ENCODE measurements at regions not wholly inside any gene's neighbourhood (a gene's known extent, or its start where the extent isn't known, plus 50 kb on each side); places are given as distances from the start of the nearest gene placed in this dataset.

DNA sequence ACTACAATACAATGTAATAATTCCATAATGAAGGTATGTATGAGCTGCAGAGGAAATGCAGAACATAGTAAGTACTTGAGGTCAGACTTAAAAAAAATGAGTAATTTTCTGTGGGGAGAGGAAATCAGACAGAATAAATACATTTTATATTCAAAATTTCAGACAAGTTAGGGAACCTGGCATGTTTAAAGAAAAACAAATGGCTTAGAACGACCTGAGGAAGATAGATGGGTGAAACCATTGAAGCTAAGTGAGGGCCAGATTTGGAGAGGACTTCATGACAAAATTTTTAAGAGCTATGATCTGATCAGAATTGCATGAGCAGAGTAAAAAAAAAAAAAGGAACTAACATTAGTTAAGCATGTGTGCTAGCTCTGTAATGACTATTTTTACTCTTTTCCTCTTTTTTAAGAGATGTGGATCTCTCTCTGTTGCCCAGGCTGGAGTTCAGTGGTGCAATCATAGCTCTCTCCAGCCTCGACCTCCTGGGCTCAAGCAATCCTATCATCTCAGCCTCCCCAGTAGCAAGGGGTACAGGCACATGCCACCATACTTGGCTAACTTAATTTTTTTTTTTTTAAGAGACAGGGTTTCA lies 157.6 kb upstream of the PDE3A start:
- Histone ChIP-seq H3K27me3 (ENCODE audit: control insufficient read depth in 3 of 3, insufficient read depth in 3 of 3, low read depth in 1 of 3, low read length in 3 of 3) (no peaks in the 10 kb centered on the region), H3K4ac (ENCODE audit: low read length) (no peak overlapping the region), H4K8ac (ENCODE audit: low read depth, low read length) (no peak overlapping the region), H4K91ac (ENCODE audit: low read depth, low read length, poor library complexity) (no peak overlapping the region), H3K4me3 (ENCODE audit: low read length in 2 of 2) (no peak overlapping the region), H3K27ac (replicated peaks; ENCODE audit: low read length) (no peak overlapping the region), H3K79me1 (ENCODE audit: low read depth, low read length) (no peaks in the 10 kb centered on the region), H3K23ac (ENCODE audit: low read depth, low read length, poor library complexity) (no peak overlapping the region), H2BK5ac (ENCODE audit: low read length) (no peak overlapping the region), H2BK15ac (ENCODE audit: low read length) (no peak overlapping the region), H2BK12ac (ENCODE audit: low read length) (no peak overlapping the region), H3K18ac (ENCODE audit: low read length) (no peak overlapping the region), H3K4me1 (ENCODE audit: control insufficient read depth in 2 of 2, insufficient read depth in 1 of 2, low read depth in 1 of 2, low read length in 2 of 2) (peaks cover 0 to 9% of the 10 kb centered on the region in 2 donors), H3K14ac (ENCODE audit: low read length) (no peak overlapping the region), H2AFZ (ENCODE audit: low read length) (no peak overlapping the region), H3K4me2 (ENCODE audit: insufficient read depth, low read length, poor library complexity, severe bottlenecking) (no peak overlapping the region), H3K9me3 (replicated peaks in 1 of 2; ENCODE audit: control insufficient read depth in 2 of 2, insufficient read depth in 1 of 2, low read depth in 1 of 2, low read length in 2 of 2) (peaks cover 0 to 2% of the 10 kb centered on the region in 2 donors), H2AK5ac (ENCODE audit: low read depth, low read length) (no peak overlapping the region), H2BK120ac (ENCODE audit: low read depth, low read length) (no peak overlapping the region), H3K36me3 (replicated peaks in 1 of 2; ENCODE audit: control insufficient read depth in 2 of 2, insufficient read depth in 2 of 2, low read length in 2 of 2) (no peaks in the 10 kb centered on the region), H3K9ac (ENCODE audit: low read depth, low read length, poor library complexity) (no peak overlapping the region)
- no peak for DNase-seq (ENCODE audit: low spot score)
- WGBS, 2 donors (ENCODE audit: extremely low coverage in 2 of 2, insufficient read length in 2 of 2, insufficient replicate concordance in 1 of 2), result no CpG with 5 or more reads among the region's 2 CpGs

DNA sequence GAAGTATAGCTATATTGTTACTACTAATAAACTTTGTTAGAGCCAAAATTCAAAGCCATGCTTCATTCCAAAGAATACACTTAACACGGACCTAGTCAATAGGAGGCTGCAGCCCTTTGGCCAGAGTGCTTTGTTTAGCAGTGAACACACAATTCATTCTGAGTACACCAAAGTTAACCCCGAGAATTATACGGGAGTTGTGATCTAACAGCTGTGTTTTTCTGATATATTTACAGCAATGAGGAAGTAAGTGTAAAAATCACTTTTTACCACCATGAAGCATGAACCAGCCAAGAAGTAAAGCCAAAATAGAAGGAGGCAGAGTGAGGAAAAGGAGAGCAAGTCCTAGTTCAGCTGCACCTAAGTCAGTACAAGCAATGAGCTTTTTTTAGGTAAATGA lies 156.8 kb upstream of the PDE3A start:
- Histone ChIP-seq H3K4ac (ENCODE audit: low read length) (no peak overlapping the region), H2AK5ac (ENCODE audit: low read depth, low read length) (no peak overlapping the region), H4K8ac (ENCODE audit: low read depth, low read length) (no peak overlapping the region), H3K14ac (ENCODE audit: low read length) (no peak overlapping the region), H3K79me1 (ENCODE audit: low read depth, low read length) (no peaks in the 10 kb centered on the region), H3K4me3 (ENCODE audit: low read length in 2 of 2) (no peak overlapping the region), H3K36me3 (replicated peaks in 1 of 2; ENCODE audit: control insufficient read depth in 2 of 2, insufficient read depth in 2 of 2, low read length in 2 of 2) (no peaks in the 10 kb centered on the region), H2BK5ac (ENCODE audit: low read length) (no peak overlapping the region), H3K18ac (ENCODE audit: low read length) (no peak overlapping the region), H4K91ac (ENCODE audit: low read depth, low read length, poor library complexity) (no peak overlapping the region), H2BK120ac (ENCODE audit: low read depth, low read length) (no peak overlapping the region), H2BK12ac (ENCODE audit: low read length) (no peak overlapping the region), H3K9me3 (replicated peaks in 1 of 2; ENCODE audit: control insufficient read depth in 2 of 2, insufficient read depth in 1 of 2, low read depth in 1 of 2, low read length in 2 of 2) (peaks cover 2 to 8% of the 10 kb centered on the region in 2 donors), H3K23ac (ENCODE audit: low read depth, low read length, poor library complexity) (no peak overlapping the region), H2BK15ac (ENCODE audit: low read length) (no peak overlapping the region), H2AFZ (ENCODE audit: low read length) (peak overlapping the region; percentile 15), H3K27me3 (ENCODE audit: control insufficient read depth in 3 of 3, insufficient read depth in 3 of 3, low read depth in 1 of 3, low read length in 3 of 3) (no peaks in the 10 kb centered on the region), H3K27ac (replicated peaks; ENCODE audit: low read length) (peak overlapping the region; percentile 63), H3K4me2 (ENCODE audit: insufficient read depth, low read length, poor library complexity, severe bottlenecking) (no peak overlapping the region), H3K4me1 (ENCODE audit: control insufficient read depth in 2 of 2, insufficient read depth in 1 of 2, low read depth in 1 of 2, low read length in 2 of 2) (peaks cover 0 to 9% of the 10 kb centered on the region in 2 donors), H3K9ac (ENCODE audit: low read depth, low read length, poor library complexity) (no peak overlapping the region)
- no CpG with 5 or more reads among the region's 3 CpGs for WGBS, 2 donors (ENCODE audit: extremely low coverage in 2 of 2, insufficient read length in 2 of 2, insufficient replicate concordance in 1 of 2)
- DNase-seq (ENCODE audit: low spot score), result no peak

DNA sequence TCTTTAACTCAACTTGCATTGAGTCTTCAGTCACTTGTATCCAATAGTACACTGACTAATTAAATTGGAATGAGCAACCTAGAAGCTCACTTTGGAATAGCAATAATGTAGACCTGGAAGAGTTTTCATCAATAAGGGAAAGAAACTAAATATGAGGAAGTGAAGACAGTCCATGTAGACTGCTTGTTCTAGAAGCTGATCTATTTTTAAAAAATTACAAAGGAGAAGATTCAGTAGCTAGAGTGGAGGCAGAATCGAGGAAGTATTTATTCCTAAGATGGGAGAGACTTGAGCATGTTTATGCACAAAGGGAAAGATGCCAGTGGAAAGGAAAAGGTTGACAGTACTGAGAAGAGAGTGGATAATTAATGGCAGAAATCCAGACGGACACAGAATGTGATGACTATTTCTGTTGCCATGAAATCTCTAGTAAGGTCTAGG lies 156.3 kb upstream of the PDE3A start:
- DNase-seq (ENCODE audit: low spot score), result no peak
- peaks cover 2 to 8% of the 10 kb centered on the region in 2 donors for H3K9me3 ChIP-seq (replicated peaks in 1 of 2; ENCODE audit: control insufficient read depth in 2 of 2, insufficient read depth in 1 of 2, low read depth in 1 of 2, low read length in 2 of 2)
- no peaks in the 10 kb centered on the region for H3K27me3 ChIP-seq (ENCODE audit: control insufficient read depth in 3 of 3, insufficient read depth in 3 of 3, low read depth in 1 of 3, low read length in 3 of 3)
- H3K4me2 ChIP-seq (ENCODE audit: insufficient read depth, low read length, poor library complexity, severe bottlenecking), result no peak overlapping the region
- H3K4me1 ChIP-seq (ENCODE audit: control insufficient read depth in 2 of 2, insufficient read depth in 1 of 2, low read depth in 1 of 2, low read length in 2 of 2), result peaks cover 0 to 9% of the 10 kb centered on the region in 2 donors
- no peak overlapping the region for H4K8ac ChIP-seq (ENCODE audit: low read depth, low read length)
- peak overlapping the region; percentile 15 for H2AFZ ChIP-seq (ENCODE audit: low read length)
- no peak overlapping the region for H2BK120ac ChIP-seq (ENCODE audit: low read depth, low read length)
- H3K18ac ChIP-seq (ENCODE audit: low read length), result no peak overlapping the region
- no peak overlapping the region for H3K14ac ChIP-seq (ENCODE audit: low read length)
- peak overlapping the region; percentile 89 for H3K27ac ChIP-seq (replicated peaks; ENCODE audit: low read length)
- no peak overlapping the region for H2AK5ac ChIP-seq (ENCODE audit: low read depth, low read length)
- no CpG with 5 or more reads among the region's 2 CpGs for WGBS, 2 donors (ENCODE audit: extremely low coverage in 2 of 2, insufficient read length in 2 of 2, insufficient replicate concordance in 1 of 2)
- H2BK15ac ChIP-seq (ENCODE audit: low read length), result no peak overlapping the region
- no peak overlapping the region for H2BK12ac ChIP-seq (ENCODE audit: low read length)
- H3K23ac ChIP-seq (ENCODE audit: low read depth, low read length, poor library complexity), result no peak overlapping the region
- no peak overlapping the region for H3K9ac ChIP-seq (ENCODE audit: low read depth, low read length, poor library complexity)
- H3K4me3 ChIP-seq (ENCODE audit: low read length in 2 of 2), result no peak overlapping the region
- H3K79me1 ChIP-seq (ENCODE audit: low read depth, low read length), result no peaks in the 10 kb centered on the region
- H3K4ac ChIP-seq (ENCODE audit: low read length), result no peak overlapping the region
- no peak overlapping the region for H4K91ac ChIP-seq (ENCODE audit: low read depth, low read length, poor library complexity)
- no peaks in the 10 kb centered on the region for H3K36me3 ChIP-seq (replicated peaks in 1 of 2; ENCODE audit: control insufficient read depth in 2 of 2, insufficient read depth in 2 of 2, low read length in 2 of 2)
- no peak overlapping the region for H2BK5ac ChIP-seq (ENCODE audit: low read length)

DNA sequence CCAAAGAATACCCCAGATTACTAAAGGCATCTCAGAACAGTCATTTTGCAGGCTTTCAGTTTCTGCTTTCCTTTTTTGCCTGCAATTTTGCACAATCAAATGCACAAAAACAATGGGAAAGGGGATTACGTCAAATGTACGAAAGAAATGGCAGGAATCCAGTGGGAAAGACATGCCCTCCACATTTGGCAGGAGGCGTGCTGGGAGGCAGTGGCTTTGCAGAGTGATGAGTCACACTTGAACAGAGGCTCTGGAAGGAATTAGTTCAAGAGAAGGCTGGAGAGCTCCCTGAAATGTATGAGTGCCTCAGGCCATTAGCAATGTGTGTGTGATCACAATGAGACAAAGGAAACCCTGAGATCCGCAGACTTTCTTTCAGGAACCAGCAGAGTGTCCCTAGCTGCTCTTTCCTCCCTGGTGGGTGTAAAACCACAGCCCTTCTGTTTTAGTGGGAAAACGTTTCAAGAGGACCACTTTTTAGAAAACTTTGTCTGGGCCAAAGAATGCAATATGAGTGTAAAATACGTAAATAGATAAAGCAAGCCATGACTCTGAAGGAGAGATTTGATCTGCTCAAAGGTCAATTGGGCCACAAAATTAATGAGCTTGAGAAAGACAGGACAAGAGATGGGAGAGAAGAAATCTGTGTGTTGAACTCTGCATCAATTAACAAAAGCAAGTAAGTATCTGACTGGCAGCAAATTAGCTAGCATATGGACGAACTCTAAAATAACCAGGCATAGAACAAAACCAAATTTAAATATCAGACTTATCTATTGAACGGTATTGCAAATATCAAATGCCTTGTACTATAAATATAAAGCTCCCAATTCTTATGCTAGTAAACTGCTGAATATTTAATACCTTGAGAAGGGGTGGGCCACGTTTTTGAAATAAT lies 155.4 kb upstream of the PDE3A start:
- Histone ChIP-seq H3K14ac (ENCODE audit: low read length) (no peak overlapping the region), H2BK15ac (ENCODE audit: low read length) (no peak overlapping the region), H3K27me3 (ENCODE audit: control insufficient read depth in 3 of 3, insufficient read depth in 3 of 3, low read depth in 1 of 3, low read length in 3 of 3) (no peaks in the 10 kb centered on the region), H2AFZ (ENCODE audit: low read length) (peak overlapping the region; percentile 87), H3K36me3 (replicated peaks in 1 of 2; ENCODE audit: control insufficient read depth in 2 of 2, insufficient read depth in 2 of 2, low read length in 2 of 2) (no peaks in the 10 kb centered on the region), H3K18ac (ENCODE audit: low read length) (no peak overlapping the region), H3K4me3 (ENCODE audit: low read length in 2 of 2) (peak overlapping the region in 1 of 2 donors; percentile 29), H3K23ac (ENCODE audit: low read depth, low read length, poor library complexity) (no peak overlapping the region), H4K8ac (ENCODE audit: low read depth, low read length) (no peak overlapping the region), H2AK5ac (ENCODE audit: low read depth, low read length) (no peak overlapping the region), H3K9me3 (replicated peaks in 1 of 2; ENCODE audit: control insufficient read depth in 2 of 2, insufficient read depth in 1 of 2, low read depth in 1 of 2, low read length in 2 of 2) (peaks cover 2 to 8% of the 10 kb centered on the region in 2 donors), H2BK5ac (ENCODE audit: low read length) (no peak overlapping the region), H3K27ac (replicated peaks; ENCODE audit: low read length) (peak overlapping the region; percentile 89), H3K9ac (ENCODE audit: low read depth, low read length, poor library complexity) (no peak overlapping the region), H2BK12ac (ENCODE audit: low read length) (no peak overlapping the region), H3K79me1 (ENCODE audit: low read depth, low read length) (no peaks in the 10 kb centered on the region), H4K91ac (ENCODE audit: low read depth, low read length, poor library complexity) (no peak overlapping the region), H3K4ac (ENCODE audit: low read length) (no peak overlapping the region), H2BK120ac (ENCODE audit: low read depth, low read length) (no peak overlapping the region), H3K4me1 (ENCODE audit: control insufficient read depth in 2 of 2, insufficient read depth in 1 of 2, low read depth in 1 of 2, low read length in 2 of 2) (peaks cover 0 to 9% of the 10 kb centered on the region in 2 donors), H3K4me2 (ENCODE audit: insufficient read depth, low read length, poor library complexity, severe bottlenecking) (no peak overlapping the region)
- WGBS, 2 donors (ENCODE audit: extremely low coverage in 2 of 2, insufficient read length in 2 of 2, insufficient replicate concordance in 1 of 2), result no CpG with 5 or more reads among the region's 9 CpGs
- peak; percentile 96 for DNase-seq (ENCODE audit: low spot score)
